CD4-positive, alpha-beta T cell treated with Interferon gamma for 1 hour (primary cell): ENCODE measurements at regions not wholly inside any gene's neighbourhood (a gene's known extent, or its start where the extent isn't known, plus 50 kb on each side); places are given as distances from the start of the nearest gene placed in this dataset.

ENCODE experiments used
- DNase-seq: peaks from one replicate; pipeline ENCODE4 v3.0.0-alpha.2; 2020

GRCh38 chr4:85407546-85407945, 67.4 kb upstream of the ARHGAP24 start:
- DNase-seq = no peak

- no peak for DNase-seq
Measured at GRCh38 chr4:85408301-85408700, 66.6 kb upstream of the ARHGAP24 start.

GRCh38 chr4:85409251-85409650, 65.7 kb upstream of the ARHGAP24 start:
- no peak for DNase-seq

GRCh38 chr4:85411386-85411785, 63.6 kb upstream of the ARHGAP24 start:
- DNase-seq = no peak

- DNase-seq = no peak
Measured at GRCh38 chr4:85414972-85415371, 60.0 kb upstream of the ARHGAP24 start.

- DNase-seq = no peak
Measured at GRCh38 chr4:85416094-85416493, 58.9 kb upstream of the ARHGAP24 start.

GRCh38 chr4:85419103-85419502, 55.8 kb upstream of the ARHGAP24 start:
- DNase-seq = no peak

GRCh38 chr4:85420831-85421230, 54.1 kb upstream of the ARHGAP24 start:
- no peak for DNase-seq

- DNase-seq = no peak
Measured at GRCh38 chr4:85423431-85423830, 51.5 kb upstream of the ARHGAP24 start.
